GM23248 (cell line): ENCODE measurements at regions not wholly inside any gene's neighbourhood (a gene's known extent, or its start where the extent isn't known, plus 50 kb on each side); places are given as distances from the start of the nearest gene placed in this dataset.
"Not testable (repeated sequence)": the region's sequence is repeated elsewhere in the genome, so short reads cannot be mapped to it uniquely, and the experiment has no call there.

ENCODE experiments used
- DNase-seq: peaks from one replicate; pipeline ENCODE4 v3.0.0-alpha.2; 2015
- H2AFZ ChIP-seq: fragments of 200-600 bp; sonication (generic); 2 replicates; pipeline ENCODE4 v1.6.1; 2016; ENCODE audit warnings: antibody characterized with exemption
- H3F3A ChIP-seq: fragments of 200-600 bp; sonication (generic); 2 replicates; pipeline ENCODE4 v1.6.1; 2016; ENCODE audit warnings: mild to moderate bottlenecking, antibody characterized with exemption, mixed run types; ENCODE audit not compliant: insufficient read depth
- H3K27ac ChIP-seq: fragments of 200-600 bp; sonication (generic); 2 replicates; pipeline ENCODE4 v1.5.1; 2016; ENCODE audit warnings: mild to moderate bottlenecking
- H3K27me3 ChIP-seq: fragments of 200-600 bp; sonication (generic); replicated peaks from 2 replicates; pipeline ENCODE4 v1.6.1; 2016; ENCODE audit warnings: mild to moderate bottlenecking; ENCODE audit not compliant: insufficient read depth
- H3K36me3 ChIP-seq: fragments of 200-600 bp; sonication (generic); 2 replicates; pipeline ENCODE4 v1.6.1; 2016; ENCODE audit warnings: low read depth, mild to moderate bottlenecking
- H3K4me1 ChIP-seq: fragments of 200-600 bp; sonication (generic); 2 replicates; pipeline ENCODE4 v1.6.1; 2016; ENCODE audit warnings: mild to moderate bottlenecking; ENCODE audit not compliant: insufficient read depth
- H3K4me2 ChIP-seq: fragments of 200-600 bp; sonication (generic); one replicate; pipeline ENCODE4 v1.6.1; 2016; ENCODE audit warnings: mild to moderate bottlenecking; ENCODE audit not compliant: unreplicated experiment
- H3K4me3 ChIP-seq: fragments of 200-600 bp; sonication (generic); 2 replicates; pipeline ENCODE4 v1.5.1; 2016; ENCODE audit warnings: mild to moderate bottlenecking
- H3K79me2 ChIP-seq: fragments of 200-600 bp; sonication (generic); 2 replicates; pipeline ENCODE4 v1.6.1; 2016; ENCODE audit warnings: mild to moderate bottlenecking; ENCODE audit not compliant: insufficient read depth
- H3K9ac ChIP-seq: fragments of 200-600 bp; sonication (generic); 2 replicates; pipeline ENCODE4 v1.6.1; 2016; ENCODE audit warnings: mild to moderate bottlenecking
- H3K9me2 ChIP-seq: fragments of 200-600 bp; sonication (generic); 2 replicates; pipeline ENCODE4 v1.6.1; 2016; ENCODE audit warnings: mixed run types, mild to moderate bottlenecking, moderate library complexity; ENCODE audit not compliant: insufficient read depth
- H3K9me3 ChIP-seq: fragments of 200-600 bp; sonication (generic); one replicate; pipeline ENCODE4 v1.6.1; 2017; ENCODE audit warnings: low read depth
- H4K20me1 ChIP-seq: fragments of 200-600 bp; sonication (generic); 2 replicates; pipeline ENCODE4 v1.6.0; 2016; ENCODE audit not compliant: insufficient read depth
- EZH2 ChIP-seq: fragments of 200-600 bp; sonication (generic); IDR thresholded peaks from 2 replicates; pipeline ENCODE4 v1.6.1; 2018; ENCODE audit warnings: antibody characterized with exemption, mild to moderate bottlenecking; ENCODE audit not compliant: insufficient read depth, poor library complexity, severe bottlenecking
- EZH2phosphoT487 ChIP-seq: fragments of 200-600 bp; sonication (generic); IDR thresholded peaks from 2 replicates; pipeline ENCODE4 v1.6.1; 2018; ENCODE audit warnings: antibody characterized with exemption, moderate library complexity, mild to moderate bottlenecking, low read depth; ENCODE audit not compliant: insufficient read depth
- WGBS, 2 experiments: methylation state at CpG; one replicate each; pipeline ENCODE4 v1.1.6; 2015 to 2017; ENCODE audit warnings: low lambda C conversion rate in 2 of 2, low coverage in 1 of 2; ENCODE audit errors: missing lambda C conversion rate in 2 of 2; 5-methylcytosine and 5-hydroxymethylcytosine counted together
- in situ Hi-C: fragments of 300-500 bp; cut with MboI; formaldehyde crosslinking; loops from 2 replicates; pipeline ENCODE4 v1.15.0; 2020

DNA sequence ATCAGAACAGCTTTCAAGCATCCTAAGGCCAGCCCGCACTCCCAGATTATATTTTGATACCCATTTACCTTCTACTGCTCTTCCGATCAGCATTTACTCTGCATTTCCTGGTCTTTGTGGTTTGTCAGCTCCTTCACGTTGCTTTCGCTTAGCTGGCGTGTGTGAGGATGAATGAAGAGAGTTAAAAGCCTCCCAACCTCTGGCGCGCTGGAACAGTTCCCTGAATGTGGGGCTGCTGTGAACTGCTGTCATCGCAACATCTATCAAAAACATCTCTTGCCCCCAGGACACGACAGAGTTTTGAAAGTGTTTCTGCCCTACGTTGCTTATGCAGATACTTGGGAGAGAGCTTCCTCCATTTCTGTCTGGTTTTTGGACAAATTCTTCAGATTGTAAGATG is 129.2 kb downstream of the KCNA5 start:
- no peak overlapping the region for H2AFZ ChIP-seq
- no peaks in the 10 kb centered on the region for H3K4me1 ChIP-seq
- H3K4me2 ChIP-seq: no peak overlapping the region
- TF ChIP-seq EZH2: no peak
- TF ChIP-seq EZH2phosphoT487: no peak
- H3K27ac ChIP-seq: no peak overlapping the region
- no peaks in the 10 kb centered on the region for H4K20me1 ChIP-seq
- no peaks in the 10 kb centered on the region for H3K9me3 ChIP-seq
- no peaks in the 10 kb centered on the region for H3F3A ChIP-seq
- H3K36me3 ChIP-seq: no peaks in the 10 kb centered on the region
- no peaks in the 10 kb centered on the region for H3K79me2 ChIP-seq
- no peak overlapping the region for H3K9ac ChIP-seq
- H3K4me3 ChIP-seq: no peak overlapping the region
- 96 to 97% methylated on average over 10 of the region's 10 CpGs for WGBS, 2 experiments
- in situ Hi-C loops: loop anchor here (25.0 kb wide), 1 partner anchor 111 kb away; no protein-coding TSS in a partner anchor
- DNase-seq: no peak
- no peaks in the 10 kb centered on the region for H3K9me2 ChIP-seq
- H3K27me3 ChIP-seq: no peaks in the 10 kb centered on the region

DNA sequence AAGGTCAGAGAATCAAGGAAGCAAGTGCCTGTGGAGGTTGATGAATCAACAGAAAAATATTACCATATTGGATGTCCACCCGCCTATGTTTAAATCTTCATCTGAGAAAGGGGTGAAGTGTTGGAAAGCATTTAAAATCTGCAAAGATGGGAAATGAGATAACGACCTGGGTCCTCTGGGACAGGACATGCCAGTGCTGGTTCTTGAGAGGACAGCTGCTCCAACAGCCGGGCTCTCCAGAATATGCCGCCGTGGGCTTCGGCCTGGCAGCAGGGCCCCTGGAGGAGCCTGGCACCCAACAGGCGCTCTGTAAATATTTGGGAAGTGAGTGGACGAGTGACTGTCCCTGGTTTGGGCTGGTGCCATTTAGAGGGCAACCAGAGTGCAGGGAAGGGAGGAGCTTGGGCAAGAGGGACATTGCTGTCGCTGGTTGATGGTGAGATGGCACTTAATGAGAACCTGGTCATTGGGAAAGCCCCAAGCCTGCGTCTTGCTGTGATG is 129.9 kb downstream of the KCNA5 start:
- TF ChIP-seq EZH2phosphoT487 (no peak), EZH2 (no peak)
- H3K36me3 ChIP-seq: no peaks in the 10 kb centered on the region
- DNase-seq: peak; percentile 33
- no peak overlapping the region for H3K4me2 ChIP-seq
- no peaks in the 10 kb centered on the region for H3K4me1 ChIP-seq
- no peak overlapping the region for H2AFZ ChIP-seq
- H3K79me2 ChIP-seq: no peaks in the 10 kb centered on the region
- no peaks in the 10 kb centered on the region for H4K20me1 ChIP-seq
- H3F3A ChIP-seq: no peaks in the 10 kb centered on the region
- 82 to 88% methylated on average over 10 of the region's 10 CpGs for WGBS, 2 experiments
- H3K9me2 ChIP-seq: no peaks in the 10 kb centered on the region
- H3K4me3 ChIP-seq: no peak overlapping the region
- H3K27ac ChIP-seq: no peak overlapping the region
- no peak overlapping the region for H3K9ac ChIP-seq
- H3K27me3 ChIP-seq: no peaks in the 10 kb centered on the region
- in situ Hi-C loops: loop anchor here (25.0 kb wide), 1 partner anchor 111 kb away; no protein-coding TSS in a partner anchor
- no peaks in the 10 kb centered on the region for H3K9me3 ChIP-seq

DNA sequence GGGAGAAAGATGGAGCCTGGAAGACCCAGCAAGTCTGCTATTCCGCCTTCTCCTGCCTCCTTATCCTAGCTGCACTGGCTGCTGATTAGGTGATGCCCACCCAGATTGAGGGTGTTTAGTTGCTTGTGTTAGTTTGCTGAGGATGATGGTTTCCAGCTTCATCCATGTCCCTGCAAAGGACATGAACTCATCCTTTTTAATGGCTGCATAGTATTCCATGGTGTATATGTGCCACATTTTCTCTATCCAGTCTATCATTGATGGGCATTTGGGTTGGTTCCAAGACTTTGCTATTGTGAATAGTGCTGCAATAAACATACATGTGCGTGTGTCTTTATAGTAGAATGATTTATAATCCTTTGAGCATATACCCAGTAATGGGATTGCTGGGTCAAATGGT is 131.7 kb downstream of the KCNA5 start:
- H3F3A ChIP-seq, H3K4me3 ChIP-seq, H2AFZ ChIP-seq, H3K9ac ChIP-seq, DNase-seq, H3K36me3 ChIP-seq, H3K4me2 ChIP-seq, H3K9me3 ChIP-seq, H3K27ac ChIP-seq, H3K4me1 ChIP-seq, H3K9me2 ChIP-seq, H4K20me1 ChIP-seq, H3K79me2 ChIP-seq, H3K27me3 ChIP-seq: not testable (repeated sequence)
- 93 to 94% methylated on average over 2 of the region's 2 CpGs for WGBS, 2 experiments
- in situ Hi-C loops: loop anchor here (25.0 kb wide), 1 partner anchor 262 kb away; the partner anchor contains the start of gene NTF3

DNA sequence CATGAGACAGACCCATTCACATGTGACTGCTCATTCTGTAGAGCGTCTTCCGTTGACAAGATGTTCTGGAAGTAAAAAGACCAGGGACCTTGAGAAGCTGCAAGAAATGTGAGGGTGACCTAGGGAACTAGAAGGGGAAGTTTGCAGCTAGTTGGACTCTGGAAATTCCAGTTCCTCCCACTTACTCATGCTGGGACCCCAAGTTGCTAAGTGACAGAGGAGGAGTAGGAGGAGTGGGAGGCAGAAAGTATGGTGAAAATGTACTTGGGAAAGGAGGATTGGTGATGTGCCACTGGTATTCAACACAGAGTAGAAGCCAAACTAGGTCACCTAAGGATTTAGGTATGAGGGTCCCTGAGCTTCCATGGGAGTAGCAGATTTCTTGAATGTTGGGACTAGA is 132.4 kb downstream of the KCNA5 start:
- H3K79me2 ChIP-seq: no peaks in the 10 kb centered on the region
- H3K4me1 ChIP-seq: no peaks in the 10 kb centered on the region
- no peaks in the 10 kb centered on the region for H4K20me1 ChIP-seq
- H2AFZ ChIP-seq: no peak overlapping the region
- no peak overlapping the region for H3K27ac ChIP-seq
- H3F3A ChIP-seq: no peaks in the 10 kb centered on the region
- DNase-seq: no peak
- in situ Hi-C loops: loop anchor here (25.0 kb wide), 1 partner anchor 261 kb away; the partner anchor contains the start of gene NTF3
- no peaks in the 10 kb centered on the region for H3K36me3 ChIP-seq
- no peaks in the 10 kb centered on the region for H3K9me2 ChIP-seq
- no peak overlapping the region for H3K4me2 ChIP-seq
- no peak overlapping the region for H3K4me3 ChIP-seq
- no peaks in the 10 kb centered on the region; the same call in 1 of the 2 replicates for H3K27me3 ChIP-seq
- no peak for TF ChIP-seq EZH2
- TF ChIP-seq EZH2phosphoT487: no peak
- WGBS, 2 experiments: 95% methylated on average over 2 of the region's 2 CpGs
- no peaks in the 10 kb centered on the region for H3K9me3 ChIP-seq
- no peak overlapping the region for H3K9ac ChIP-seq

DNA sequence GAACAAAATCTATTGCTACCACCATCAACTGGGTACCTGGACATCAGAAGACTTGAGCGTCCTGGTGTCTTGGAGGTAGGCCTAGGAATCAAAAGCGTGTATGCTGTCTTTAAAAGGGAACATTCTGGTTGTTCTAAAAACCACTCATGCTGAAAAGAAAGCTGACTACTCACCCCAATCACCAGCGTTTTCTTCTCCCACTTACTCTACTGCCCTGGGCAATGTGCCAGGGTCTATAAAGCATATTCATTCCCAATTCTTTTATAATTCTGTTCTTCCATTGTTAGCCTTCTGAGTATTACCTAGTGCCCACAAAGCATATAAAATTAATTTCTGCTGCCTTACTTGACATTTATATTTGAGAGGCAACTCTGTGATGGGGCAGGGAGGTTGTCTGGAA is 133.4 kb downstream of the KCNA5 start:
- in situ Hi-C loops: loop anchor here (25.0 kb wide), 1 partner anchor 260 kb away; the partner anchor contains the start of gene NTF3
- no peaks in the 10 kb centered on the region for H3K9me3 ChIP-seq
- no peaks in the 10 kb centered on the region for H3K79me2 ChIP-seq
- 37 to 46% methylated on average over 3 of the region's 3 CpGs for WGBS, 2 experiments
- no peaks in the 10 kb centered on the region for H3K36me3 ChIP-seq
- no peak overlapping the region for H3K27ac ChIP-seq
- H3F3A ChIP-seq: no peaks in the 10 kb centered on the region
- H2AFZ ChIP-seq: no peak overlapping the region
- TF ChIP-seq EZH2 (no peak), EZH2phosphoT487 (no peak)
- no peaks in the 10 kb centered on the region for H3K9me2 ChIP-seq
- no peaks in the 10 kb centered on the region for H3K4me1 ChIP-seq
- DNase-seq: no peak
- H4K20me1 ChIP-seq: no peaks in the 10 kb centered on the region
- no peak overlapping the region for H3K4me3 ChIP-seq
- H3K4me2 ChIP-seq: no peak overlapping the region
- H3K27me3 ChIP-seq: no peaks in the 10 kb centered on the region; the same call in 1 of the 2 replicates
- no peak overlapping the region for H3K9ac ChIP-seq
